ENCODE measurements at regions not wholly inside any gene's neighbourhood (a gene's known extent, or its start where the extent isn't known, plus 50 kb on each side); places are given as distances from the start of the nearest gene placed in this dataset.
"Not testable (repeated sequence)": the region's sequence is repeated elsewhere in the genome, so short reads cannot be mapped to it uniquely, and the experiment has no call there.

DNA sequence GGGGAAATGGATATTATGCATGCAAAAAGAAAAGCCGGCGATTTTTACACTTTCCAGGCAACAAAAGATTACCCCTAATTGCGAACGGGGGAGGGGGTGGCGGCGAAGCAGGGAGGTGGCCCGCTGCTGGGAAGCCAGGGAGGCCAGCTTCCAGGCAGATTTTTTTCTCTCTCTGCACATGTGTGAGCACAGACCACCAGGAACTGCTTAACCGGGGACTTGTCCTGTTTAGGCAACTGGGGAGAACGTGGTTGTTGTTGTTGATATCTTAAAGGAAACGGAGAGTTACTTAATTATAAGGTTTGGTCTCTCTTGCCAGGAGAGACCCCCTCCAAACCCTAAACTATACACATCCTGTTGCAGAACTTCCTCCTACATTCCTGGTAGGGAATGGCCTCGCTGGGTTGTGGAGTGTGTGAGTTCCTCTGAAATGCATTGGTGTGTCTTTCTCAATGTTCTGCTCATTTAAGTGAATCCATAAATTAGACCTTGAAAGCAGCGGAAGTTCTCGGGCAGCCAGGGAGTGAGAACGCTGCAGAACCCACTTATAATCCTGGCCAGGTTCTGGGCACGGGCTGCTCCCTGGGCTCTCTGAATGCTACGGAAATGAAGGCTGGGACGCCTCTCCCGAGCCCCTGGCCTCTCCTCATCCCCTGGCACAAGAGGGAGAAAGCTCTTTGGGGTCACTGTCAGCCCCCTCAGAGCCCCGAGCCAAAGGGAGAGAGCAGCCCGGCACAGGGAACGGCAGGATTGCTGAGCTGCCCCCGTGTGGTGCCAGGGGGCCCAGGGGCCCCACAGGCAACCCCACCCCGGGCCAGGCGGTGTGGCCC is 250.0 kb downstream of the FOXD2 start:
- DNase-seq (no peak), ATAC-seq (no peak)
- intact Hi-C loops (cut with micrococcal nuclease): no loop called here

DNA sequence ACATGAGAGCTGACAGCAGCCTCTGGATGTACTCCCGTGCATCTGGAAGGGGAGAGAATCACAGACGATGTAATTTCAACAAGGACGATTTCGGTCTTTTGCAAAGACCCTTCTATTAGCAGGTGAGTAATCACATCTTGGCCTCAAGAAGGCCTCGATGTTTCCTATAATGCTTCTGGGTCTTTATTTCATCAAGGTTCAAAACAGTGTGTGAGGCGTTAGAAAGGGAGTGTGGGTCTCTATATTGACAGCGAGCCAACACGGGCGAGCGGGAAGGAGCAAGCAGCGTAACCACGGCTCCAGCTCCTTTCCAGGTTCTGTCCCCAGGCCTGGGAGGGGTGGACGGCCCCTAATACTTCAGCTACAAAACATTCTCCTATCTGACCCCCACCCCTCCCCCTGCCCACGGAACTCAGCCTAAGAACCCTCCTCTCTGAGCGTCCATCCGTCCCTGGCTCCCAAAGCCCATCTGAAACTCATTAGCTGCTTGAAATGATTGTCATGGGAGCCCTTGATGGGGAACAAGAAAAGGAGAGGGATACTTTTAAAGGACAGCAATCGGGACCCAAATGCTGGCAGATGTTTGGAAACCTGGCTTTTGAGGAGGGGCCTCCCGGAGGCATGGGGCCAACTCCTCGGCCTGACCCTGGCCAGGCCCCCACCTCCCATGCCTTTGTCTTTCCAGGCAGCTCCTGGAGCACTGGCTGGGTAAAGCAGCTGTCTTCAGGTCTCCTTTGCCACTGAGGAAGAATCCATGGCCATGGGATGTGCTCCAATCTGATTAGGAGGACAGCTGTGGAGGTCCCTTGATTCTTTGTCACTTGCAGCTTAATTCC is 250.8 kb downstream of the FOXD2 start:
- ATAC-seq: no peak
- intact Hi-C loops (cut with micrococcal nuclease): no loop called here

DNA sequence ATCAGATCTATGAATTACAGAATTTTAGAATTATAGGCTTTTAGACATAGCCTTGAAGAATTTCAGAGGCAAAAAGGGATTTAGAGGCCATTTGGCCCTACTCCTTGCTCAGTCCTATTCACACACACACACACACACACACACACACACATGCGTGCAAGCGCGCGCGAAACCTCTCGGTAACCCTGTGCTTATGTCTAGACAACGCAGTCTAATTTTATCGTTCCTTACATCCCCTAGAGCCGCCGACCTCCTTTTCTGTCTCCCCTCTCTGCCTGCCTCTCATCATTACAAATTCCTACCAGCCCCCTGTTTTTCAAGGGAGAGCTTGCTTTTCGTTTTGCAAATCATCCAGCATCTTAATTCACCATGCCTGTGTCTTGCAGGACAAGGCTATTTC is 252.1 kb downstream of the FOXD2 start:
- DNase-seq (no peak), ATAC-seq (no peak)
- intact Hi-C loops (cut with micrococcal nuclease): no loop called here

More for the DNA sequence above, 250.8 kb downstream of the FOXD2 start:
- no peak for DNase-seq

DNA sequence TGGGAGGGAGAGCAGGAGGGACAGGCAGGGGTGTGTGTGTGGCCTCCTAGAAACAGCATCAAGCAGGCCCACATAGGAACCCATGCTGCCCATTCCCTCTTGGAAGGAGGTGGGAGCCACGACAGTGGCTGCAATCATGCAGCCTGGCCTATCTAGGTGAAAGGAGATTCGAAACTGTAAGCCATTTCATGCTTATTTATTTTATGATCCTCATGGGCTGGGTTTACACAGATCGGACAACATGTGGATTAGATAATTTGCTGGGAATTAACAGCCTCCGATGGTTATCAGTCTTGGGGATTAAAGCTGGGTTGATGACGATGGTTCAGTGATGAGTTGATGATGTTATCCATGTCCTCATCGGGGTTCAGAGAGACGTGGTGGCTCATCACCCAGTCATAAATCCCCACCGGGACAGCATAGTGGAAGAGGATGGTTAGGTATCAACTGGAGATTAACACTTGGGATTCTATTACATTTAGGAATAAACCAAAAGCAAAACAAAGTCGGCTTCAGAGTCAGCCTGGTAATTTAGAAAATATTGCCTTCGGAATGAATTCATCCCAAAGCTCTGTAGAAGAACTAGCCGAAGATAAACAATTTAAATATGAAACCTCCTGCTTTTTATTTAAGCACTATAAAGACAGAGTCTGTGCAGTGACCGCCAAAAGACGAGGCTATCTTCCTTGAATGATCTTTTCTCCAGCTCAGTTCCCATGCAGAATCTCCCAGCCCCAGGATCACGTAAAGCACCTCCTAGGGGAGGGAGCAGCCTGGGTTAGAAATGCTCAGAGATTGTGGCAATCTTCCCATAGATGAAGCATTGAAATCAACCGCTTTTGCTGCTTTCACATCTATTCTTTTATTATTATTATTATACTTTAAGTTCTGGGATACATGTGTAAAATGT is 252.8 kb downstream of the FOXD2 start:
- DNase-seq: no peak
- no peak for ATAC-seq

DNA sequence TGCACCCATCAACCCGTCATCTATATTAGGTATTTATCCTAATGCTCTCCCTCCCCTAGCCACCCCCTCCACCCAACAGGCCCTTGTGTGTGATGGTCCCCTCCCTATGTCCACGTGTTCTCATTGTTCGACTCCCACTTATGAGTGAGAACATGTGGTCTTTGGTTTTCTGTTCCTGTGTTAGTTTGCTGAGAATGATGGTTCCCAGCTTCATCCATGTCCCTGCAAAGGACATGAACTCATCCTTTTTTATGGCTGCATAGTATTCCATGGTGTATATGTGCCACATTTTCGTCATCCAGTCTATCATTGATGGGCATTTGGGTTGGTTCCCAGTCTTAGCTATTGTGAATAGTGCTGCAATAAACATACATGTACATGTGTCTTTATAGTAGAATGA is 253.4 kb downstream of the FOXD2 start:
- ATAC-seq; DNase-seq; intact Hi-C loops (cut with micrococcal nuclease): not testable (repeated sequence)

More for the DNA sequence above, 252.8 kb downstream of the FOXD2 start:
- intact Hi-C loops (cut with micrococcal nuclease): no loop called here

DNA sequence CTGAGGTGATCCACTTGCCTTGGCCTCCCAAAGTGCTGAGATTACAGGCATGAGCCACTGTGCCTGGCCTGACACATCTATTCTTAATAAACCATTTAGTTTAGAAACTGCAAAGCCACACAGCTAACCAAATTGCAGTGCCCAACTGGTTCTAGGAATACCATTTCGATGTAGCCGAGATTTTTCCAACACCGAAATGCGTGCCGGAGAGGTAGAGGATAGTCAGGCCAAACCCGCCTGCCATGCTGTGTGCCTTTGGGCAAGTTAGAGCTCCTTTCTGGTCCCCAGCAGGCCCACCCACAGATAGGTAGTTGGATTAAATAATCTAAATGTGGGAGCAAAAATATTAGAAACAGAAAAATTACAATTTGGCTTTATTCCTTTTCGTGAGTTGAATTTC is 254.4 kb downstream of the FOXD2 start:
- DNase-seq (no peak), ATAC-seq (no peak)
- intact Hi-C loops (cut with micrococcal nuclease): no loop called here

DNA sequence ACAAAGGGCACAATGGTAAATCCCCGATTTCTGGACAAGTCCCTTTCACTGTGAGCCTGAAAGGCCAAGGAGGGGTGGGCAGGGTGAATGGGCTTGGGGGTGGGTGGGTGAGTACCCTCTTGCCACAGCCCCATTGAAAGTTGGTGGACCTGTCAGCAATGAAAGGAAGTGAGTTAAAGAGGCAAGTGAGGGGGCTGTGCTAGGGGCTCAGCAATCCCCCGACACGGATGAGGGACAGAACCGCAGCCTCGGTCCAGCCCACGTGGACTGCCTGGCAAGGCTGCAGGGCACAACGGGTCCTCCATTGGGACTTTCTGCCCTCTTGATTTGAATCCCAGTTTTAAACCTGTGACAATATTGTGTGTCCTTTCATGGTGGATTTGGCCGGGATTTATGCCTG is 255.3 kb downstream of the FOXD2 start:
- ATAC-seq (no peak), DNase-seq (no peak)
- intact Hi-C loops (cut with micrococcal nuclease): no loop called here

DNA sequence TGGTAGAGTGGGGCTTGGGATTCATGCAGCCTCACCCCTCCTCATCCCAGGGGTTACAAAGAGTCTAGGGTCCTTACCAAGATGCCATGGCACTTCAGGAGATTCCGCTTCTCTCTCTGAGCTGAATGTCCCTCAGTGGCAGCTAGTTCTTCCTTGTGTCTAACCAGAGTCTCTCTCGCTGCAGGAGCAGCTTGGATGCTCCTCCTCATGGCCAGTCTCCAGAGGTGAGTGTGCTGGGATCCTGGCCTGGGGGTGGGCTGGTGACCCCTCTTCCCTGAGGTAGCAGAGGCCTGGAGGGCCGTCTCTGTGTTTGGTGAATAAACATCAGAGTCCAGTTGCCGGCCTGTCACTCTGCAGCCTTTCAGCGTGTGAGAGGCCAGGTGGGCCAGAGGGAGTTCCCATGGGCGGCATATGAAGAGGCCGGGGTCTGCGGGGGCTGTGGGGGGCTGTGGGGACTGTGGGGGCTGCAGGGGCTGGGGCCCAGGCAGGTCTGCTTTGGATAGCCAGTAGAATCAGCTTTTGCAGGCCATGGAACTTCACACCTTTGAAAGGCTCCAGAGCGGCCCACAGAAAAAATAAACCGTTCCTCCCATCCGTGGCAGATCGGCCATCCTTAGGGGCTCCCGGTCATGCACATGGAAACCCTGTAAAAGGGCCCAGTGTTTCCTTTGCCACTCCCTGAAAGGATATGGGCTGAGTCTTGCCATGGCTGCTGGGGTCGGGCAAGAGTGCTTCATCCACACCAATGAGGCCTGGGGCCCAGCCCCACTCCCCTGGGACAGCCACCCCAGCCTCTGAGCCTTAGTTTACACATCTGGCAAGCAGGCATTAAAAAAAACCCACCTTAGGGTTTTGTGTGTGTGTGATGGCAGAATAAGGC is 256.4 kb downstream of the FOXD2 start:
- no peak for DNase-seq
- no peak for ATAC-seq
- intact Hi-C loops (cut with micrococcal nuclease): no loop called here

DNA sequence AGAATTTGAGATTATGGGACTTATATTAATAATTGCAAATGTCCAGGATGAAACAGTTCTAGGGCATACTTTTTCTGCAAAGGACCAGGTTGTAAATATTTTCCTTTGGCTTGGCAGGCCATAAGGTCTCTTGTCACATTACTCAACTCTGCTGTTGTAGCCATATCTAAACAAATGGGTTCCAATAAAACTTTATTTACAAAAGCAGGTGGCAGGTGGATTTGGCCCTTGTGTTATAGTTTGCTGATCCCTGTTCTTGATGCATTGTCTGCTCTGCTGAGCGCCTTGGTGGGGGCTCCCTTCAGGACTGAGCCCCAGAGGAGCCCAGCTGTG is 258.5 kb downstream of the FOXD2 start:
- intact Hi-C loops (cut with micrococcal nuclease): no loop called here
- ATAC-seq (no peak), DNase-seq (no peak)

DNA sequence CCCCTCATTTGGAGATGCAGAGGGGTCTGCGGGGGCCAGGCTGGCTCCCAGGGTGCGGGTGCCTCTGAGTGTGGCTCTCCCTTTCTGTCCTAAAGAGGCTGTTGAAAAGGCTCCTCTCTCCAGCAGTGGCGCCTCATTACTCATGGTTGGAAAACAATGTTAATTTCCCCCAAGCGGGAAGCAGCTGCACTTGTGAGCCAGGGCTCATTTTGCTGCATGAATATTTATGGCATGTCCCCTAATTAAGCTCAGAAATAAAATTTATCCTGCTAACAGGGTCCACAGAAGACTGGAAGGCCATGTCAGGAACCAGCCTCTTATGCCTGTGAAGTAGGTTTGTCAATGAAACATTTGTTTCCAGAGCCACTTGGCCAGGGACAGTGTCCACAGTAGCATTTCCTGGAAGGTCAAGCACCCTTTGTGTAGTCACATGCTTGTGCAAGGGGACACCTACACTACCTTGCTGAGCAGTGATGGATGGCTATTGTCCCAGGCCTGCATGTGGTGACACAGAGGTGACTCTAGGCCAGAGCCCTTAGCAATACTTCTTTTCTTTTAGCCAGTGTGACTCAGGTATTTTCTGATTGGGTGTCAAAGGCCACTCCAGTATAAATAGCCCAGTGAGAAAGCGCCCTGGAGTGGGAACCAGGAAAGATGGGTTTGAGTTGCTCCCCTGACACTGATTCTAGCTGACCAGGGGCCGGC is 259.0 kb downstream of the FOXD2 start:
- no peak for ATAC-seq
- intact Hi-C loops (cut with micrococcal nuclease): no loop called here
- DNase-seq: no peak

DNA sequence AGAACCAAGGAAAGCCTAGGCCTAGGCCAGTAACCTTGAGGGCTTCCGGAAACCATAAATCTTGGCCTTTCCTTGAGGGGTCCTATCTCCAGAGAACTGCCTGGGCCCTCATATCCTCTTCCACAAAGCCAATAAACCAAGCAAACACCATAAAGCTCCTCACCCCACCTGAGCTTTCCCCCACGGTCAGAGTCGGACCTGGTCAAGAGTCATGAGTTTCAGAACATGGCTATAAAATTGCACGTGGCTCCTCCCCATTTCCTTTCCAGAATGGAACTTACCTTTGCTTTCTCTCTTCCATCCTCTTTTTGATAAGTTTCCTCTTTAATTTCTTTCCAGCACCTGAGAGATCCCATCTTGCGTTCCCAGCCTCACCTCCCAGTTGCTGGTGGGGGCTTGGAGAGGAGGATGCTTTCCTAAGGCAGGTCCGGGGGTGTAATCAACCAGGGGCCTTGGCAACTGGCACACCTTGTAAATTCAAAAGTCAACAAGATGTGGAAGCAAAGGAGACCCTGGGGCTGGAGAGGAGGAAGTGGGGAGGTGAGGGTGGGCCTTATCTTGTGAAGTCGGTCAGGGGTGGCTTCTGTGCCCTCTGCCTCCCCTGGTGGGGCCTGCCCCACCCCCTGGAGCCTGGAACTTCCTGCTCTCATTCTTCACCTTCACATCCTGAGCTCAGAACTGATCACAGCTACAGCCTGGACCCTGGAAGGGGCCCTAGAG is 259.9 kb downstream of the FOXD2 start:
- DNase-seq (no peak), ATAC-seq (no peak)
- intact Hi-C loops (cut with micrococcal nuclease): no loop called here

DNA sequence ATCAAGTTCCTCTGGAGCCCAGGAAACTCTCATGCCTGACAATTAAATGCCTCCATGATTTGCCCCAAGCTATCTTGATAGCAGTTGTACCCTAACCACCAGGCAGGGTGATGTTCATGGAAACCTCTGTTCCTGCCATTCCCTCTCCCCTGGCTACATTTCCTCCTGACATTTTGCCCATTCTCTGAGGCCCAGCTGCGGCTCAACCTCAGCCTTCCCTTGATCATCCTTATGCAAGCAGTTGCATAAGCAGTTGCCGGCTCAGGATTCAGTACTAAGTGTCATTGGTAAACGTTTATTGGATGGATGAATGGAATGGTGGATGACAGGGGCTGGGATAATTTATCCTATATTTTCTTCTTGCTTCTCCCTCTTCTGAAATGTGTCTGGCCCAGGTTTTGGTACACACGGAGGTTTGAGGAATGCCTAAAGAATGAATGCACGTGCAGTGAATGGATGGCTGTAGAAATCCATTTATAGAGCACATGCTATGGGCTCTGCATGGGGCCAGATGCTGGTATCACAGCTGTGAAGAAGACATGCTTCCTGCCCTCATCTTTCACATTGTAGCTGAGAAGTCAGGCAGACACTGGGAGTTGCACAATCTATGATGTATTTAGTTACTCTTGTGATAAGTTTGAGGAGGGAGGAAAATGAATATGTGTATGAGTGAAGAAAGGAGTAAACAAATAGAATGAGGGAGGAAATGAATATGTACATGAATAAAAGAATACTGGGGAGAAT is 261.8 kb downstream of the FOXD2 start:
- intact Hi-C loops (cut with micrococcal nuclease): no loop called here
- DNase-seq (no peak), ATAC-seq (no peak)

DNA sequence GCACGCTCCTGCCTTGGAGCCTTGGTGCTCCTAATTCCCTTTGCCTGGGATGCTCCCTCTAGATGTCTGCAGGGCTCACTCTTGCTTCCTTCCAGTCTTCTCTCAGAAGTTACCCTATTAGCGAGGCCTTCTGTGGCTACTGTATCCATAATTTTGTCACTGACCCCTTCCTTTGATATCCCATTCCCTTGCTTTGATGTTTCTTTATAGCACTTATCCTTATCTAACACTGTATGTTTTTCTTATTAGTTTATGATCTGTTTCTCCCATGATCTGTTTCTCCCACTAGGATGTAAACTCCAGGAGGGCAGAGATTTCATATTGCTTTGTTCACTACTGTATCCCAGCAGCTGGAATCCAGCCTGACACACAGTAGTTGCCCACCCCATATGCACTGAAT is 263.4 kb downstream of the FOXD2 start:
- intact Hi-C loops (cut with micrococcal nuclease): no loop called here
- DNase-seq (no peak), ATAC-seq (no peak)

DNA sequence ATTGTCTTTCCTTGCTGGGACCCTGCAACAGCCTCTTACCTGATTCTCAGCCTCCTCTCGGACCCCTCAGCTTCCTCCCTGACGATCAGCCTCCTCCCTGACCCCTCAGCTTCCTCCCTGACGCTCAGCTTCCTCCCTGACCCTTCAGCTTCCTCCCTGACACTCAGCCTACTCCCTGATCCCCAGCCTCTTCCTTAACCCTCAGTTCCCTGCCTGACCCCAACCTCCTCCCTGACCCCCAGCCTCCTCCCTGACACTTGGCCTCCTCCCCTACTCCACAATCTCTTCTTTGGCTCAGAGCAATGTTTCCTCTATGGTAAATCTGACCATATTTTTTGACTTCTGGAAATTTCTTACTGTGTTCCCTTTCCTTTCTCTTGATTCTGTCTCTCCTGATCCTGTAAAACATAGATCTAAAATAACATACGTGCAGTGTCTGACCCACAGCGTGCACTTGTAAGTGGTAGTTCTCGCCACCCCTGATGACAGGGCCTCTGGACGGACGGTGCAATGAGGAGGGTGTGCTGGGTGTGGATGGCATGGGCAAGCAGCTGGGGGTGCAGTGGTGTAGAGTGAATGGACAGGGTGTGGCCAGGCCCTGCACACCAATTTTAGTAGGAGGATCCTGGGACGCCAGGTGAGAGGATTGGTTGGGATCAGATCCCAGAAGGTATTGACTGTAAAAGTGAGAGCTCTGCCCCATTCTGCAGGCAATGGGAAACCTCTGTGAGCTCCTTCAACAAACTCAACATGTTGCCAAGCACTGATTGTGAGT is 264.1 kb downstream of the FOXD2 start:
- DNase-seq: no peak
- ATAC-seq: no peak
- intact Hi-C loops (cut with micrococcal nuclease): no loop called here

DNA sequence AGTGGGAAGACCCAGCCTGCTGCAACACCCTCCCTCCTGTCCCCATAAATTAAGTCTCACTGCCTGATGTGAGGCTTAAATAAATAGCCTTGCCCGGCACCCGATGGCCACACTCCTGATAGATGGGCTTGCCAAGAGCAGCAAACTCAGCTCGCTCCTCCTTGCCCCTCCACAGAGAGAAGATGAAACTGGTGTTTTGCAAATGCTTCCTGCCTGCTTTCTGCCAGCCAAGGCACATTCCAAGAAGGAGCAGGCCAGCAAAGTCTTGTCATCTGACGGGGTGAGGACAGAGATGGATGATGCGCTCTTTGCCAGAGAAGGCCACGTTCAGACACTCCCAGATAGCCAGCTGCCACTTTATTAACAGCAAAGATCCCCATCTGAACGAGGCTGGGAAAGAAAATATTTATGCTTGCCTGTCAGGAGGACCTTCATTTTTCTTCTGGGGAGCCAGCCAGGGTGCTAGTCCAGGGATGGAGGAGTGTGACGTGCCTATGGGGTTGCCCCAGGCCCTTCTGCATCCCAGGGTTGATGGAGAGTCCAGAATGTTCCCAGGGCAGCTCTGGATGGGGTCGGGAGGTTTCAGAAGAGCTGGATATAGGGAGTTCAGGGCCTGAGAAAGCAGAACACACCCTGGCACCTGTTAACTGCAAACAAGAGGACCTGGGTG is 265.4 kb downstream of the FOXD2 start:
- DNase-seq: no peak
- intact Hi-C loops (cut with micrococcal nuclease): no loop called here
- no peak for ATAC-seq

Measured in left ventricle myocardium superior (tissue), 1 donor.